ENCODE measurements at regions not wholly inside any gene's neighbourhood (a gene's known extent, or its start where the extent isn't known, plus 50 kb on each side); places are given as distances from the start of the nearest gene placed in this dataset.

DNA sequence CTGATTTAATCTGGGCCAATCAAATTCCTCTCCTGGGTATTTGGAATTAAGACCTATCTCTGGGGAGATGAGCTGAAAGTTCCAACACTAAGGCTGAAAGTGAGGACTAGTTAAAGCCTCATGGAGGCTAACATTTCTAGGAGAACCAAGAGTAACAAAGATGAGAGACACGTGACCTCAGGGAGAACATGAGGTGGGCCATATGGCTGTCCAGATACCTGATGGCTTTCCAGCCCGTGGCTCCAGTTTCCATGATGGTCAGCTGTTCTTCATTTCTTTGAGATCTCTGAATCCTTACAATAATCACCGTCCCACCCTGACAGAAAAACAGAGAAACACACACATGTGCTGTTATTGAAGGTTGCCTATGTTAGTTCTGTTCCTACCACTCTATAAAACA, 66.1 kb downstream of the LEPR start:
- no peak overlapping the region for H3K4me3 ChIP-seq (ENCODE audit: low read depth, low read length)
- no peak for DNase-seq (ENCODE audit: low read depth)
- TF ChIP-seq, protein P1, sequence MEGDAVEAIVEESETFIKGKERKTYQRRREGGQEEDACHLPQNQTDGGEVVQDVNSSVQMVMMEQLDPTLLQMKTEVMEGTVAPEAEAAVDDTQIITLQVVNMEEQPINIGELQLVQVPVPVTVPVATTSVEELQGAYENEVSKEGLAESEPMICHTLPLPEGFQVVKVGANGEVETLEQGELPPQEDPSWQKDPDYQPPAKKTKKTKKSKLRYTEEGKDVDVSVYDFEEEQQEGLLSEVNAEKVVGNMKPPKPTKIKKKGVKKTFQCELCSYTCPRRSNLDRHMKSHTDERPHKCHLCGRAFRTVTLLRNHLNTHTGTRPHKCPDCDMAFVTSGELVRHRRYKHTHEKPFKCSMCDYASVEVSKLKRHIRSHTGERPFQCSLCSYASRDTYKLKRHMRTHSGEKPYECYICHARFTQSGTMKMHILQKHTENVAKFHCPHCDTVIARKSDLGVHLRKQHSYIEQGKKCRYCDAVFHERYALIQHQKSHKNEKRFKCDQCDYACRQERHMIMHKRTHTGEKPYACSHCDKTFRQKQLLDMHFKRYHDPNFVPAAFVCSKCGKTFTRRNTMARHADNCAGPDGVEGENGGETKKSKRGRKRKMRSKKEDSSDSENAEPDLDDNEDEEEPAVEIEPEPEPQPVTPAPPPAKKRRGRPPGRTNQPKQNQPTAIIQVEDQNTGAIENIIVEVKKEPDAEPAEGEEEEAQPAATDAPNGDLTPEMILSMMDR (IDR thresholded peaks at IDR 0.05; ENCODE audit: low read depth, low read length, missing control alignments) = no peak

DNA sequence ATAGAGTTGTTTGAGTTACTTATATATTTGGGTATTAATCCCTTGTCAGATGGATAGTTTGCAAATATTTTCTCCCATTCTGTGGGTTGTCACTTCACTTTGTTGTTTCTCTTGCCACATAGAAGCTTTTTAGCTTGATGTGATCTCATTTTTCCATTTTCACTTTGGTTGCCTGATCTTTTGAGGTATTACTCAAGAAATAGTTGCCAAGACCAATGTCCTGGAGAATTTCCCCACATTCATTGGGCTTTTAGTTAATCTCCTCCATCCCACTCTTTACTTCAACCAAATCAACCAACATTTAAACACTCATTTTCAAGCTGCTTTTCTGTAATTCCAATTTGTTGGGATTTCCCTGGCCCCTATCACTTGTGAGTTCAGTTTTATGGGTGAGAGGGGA, 69.0 kb downstream of the LEPR start:
- no peak overlapping the region for H3K4me3 ChIP-seq (ENCODE audit: low read depth, low read length)
- TF ChIP-seq, protein P1 (IDR thresholded peaks at IDR 0.05; ENCODE audit: low read depth, low read length, missing control alignments) = no peak
- DNase-seq (ENCODE audit: low read depth) = no peak

DNA sequence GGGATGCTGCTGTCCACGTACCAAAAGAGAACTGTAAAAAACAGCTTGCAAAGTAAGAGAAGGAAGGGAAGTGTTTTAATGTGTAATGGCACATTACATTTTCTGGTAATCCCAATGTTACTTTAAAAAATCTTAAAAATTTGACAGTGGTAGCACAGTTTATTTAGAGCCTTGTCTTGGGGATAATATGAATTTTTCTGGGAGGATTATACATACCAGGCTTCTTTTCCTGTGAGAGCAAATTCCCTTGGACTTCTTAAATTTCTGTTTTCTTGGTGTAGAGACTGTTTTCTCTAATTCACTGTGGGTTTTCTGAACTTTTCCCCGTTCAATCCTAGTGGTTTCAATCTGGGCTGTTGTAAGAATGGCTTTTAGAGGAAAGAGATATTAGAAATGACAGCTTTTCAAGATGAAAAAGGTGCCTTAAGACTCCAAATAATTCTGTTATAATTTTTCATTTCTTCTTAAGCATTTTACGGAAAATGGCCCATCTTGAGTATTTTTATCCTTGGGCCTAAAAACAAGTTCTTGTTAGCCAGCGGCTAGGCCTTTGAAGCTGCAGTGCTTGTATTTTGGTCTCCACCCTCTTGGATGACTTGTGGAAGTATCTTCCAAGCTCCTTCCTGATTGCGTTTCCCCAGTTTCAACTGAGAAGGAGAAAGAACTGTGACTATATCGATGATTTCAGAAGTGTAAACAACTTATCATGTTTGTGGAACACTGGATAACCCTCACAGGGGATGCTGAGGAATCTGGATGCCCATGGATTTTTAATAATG, 70.0 kb downstream of the LEPR start:
- TF ChIP-seq, protein P1 (IDR thresholded peaks at IDR 0.05; ENCODE audit: low read depth, low read length, missing control alignments) = no peak
- H3K4me3 ChIP-seq (ENCODE audit: low read depth, low read length) = no peak overlapping the region
- no peak for DNase-seq (ENCODE audit: low read depth)

DNA sequence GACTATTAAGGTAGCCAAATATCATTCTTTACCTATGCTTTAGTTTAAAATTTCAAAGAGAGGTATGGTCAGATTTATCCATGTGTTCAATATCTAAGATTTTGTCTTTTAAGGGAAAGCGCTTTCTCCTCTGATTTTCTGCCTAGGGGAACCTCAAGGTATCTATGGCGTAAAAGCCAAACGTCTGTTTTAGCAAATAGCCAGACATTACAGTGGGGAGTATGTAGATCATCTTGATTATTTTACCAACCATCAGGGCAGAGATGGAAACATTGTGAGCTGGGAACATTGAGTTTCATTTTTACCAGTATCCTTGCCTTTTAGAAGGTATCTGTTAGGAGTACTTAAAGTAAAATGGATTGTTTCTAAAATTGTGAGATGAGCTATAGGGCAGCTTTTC, 71.0 kb downstream of the LEPR start:
- H3K4me3 ChIP-seq (ENCODE audit: low read depth, low read length) = no peak overlapping the region
- TF ChIP-seq, protein P1 (IDR thresholded peaks at IDR 0.05; ENCODE audit: low read depth, low read length, missing control alignments) = no peak
- no peak for DNase-seq (ENCODE audit: low read depth)

DNA sequence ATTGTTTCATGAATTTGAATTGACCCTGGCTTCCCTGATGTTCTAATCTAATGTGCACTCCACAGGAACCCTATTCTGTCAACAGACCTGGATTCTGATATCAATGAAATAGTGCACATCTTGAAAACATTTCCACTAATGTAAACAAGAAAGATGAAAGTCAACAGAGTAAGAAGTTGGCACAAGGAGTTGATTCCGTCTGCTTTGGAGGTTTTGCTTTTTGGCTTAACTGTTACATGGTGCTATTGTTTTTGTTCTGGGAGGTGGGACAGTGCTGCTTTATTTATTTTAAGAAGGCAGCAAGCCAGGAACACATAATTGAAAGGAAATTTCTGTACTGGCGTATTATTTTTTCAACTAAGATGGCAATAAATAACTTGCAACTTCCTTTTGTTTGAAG, 73.3 kb downstream of the LEPR start:
- DNase-seq (ENCODE audit: low read depth) = no peak
- no peak overlapping the region for H3K4me3 ChIP-seq (ENCODE audit: low read depth, low read length)
- TF ChIP-seq, protein P1 (IDR thresholded peaks at IDR 0.05; ENCODE audit: low read depth, low read length, missing control alignments) = no peak

DNA sequence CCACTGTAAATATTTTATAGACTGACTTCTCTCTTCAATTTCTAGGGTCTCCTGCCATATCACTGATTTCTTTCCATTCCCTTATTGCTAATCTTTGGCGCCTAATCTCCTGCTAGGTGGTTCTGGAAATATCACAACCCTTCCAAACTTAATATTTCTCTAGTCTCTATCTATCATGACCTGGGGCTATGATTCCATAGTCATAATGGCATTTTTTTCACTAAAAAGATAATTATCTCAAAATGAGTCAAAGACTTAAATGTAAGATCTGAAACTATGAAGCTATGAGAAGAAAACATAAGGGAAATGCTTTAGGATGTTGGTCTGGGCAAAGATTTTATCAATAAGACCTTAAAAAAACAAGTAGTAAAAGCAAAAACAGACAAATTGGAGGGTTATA, 74.2 kb downstream of the LEPR start:
- TF ChIP-seq, protein P1 (IDR thresholded peaks at IDR 0.05; ENCODE audit: low read depth, low read length, missing control alignments) = no peak
- DNase-seq (ENCODE audit: low read depth) = no peak
- no peak overlapping the region for H3K4me3 ChIP-seq (ENCODE audit: low read depth, low read length)

DNA sequence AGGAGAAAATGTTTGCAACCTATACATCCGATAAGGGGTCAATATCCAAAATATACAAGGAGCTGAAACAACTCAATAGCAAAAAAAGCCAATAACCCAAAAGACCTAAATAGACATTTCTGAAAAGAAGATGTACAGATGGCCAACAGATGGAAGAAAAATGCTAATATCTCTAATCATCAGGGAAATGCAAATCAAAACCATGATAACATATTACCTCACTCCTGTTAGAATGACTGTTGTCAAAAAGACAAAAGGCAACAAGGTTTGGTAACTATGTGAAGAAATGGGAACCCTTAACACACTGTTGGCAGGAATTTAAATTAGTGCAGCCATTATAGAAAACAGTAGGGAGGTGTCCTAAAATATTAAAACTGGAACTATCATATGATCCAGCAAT, 74.7 kb downstream of the LEPR start:
- no peak for DNase-seq (ENCODE audit: low read depth)
- no peak overlapping the region for H3K4me3 ChIP-seq (ENCODE audit: low read depth, low read length)
- TF ChIP-seq, protein P1 (IDR thresholded peaks at IDR 0.05; ENCODE audit: low read depth, low read length, missing control alignments) = no peak
